A172 (cell line): ENCODE measurements at regions not wholly inside any gene's neighbourhood (a gene's known extent, or its start where the extent isn't known, plus 50 kb on each side); places are given as distances from the start of the nearest gene placed in this dataset.
"Not testable (repeated sequence)": the region's sequence is repeated elsewhere in the genome, so short reads cannot be mapped to it uniquely, and the experiment has no call there.

Experiments used
- DNase-seq: peaks from one replicate; pipeline ENCODE4 v3.0.0-alpha.2; 2015; ENCODE audit warnings: low spot score

- no peak for DNase-seq
These were observed 68.5 kb downstream of the MRPL36 start for GRCh38 chr5:1731091-1731639.

- no peak for DNase-seq
These were observed 69.2 kb downstream of the MRPL36 start for GRCh38 chr5:1730487-1730847.

GRCh38 chr5:1729641-1730486, 69.8 kb downstream of the MRPL36 start:
- DNase-seq: no peak

GRCh38 chr5:1728846-1729245, 70.8 kb downstream of the MRPL36 start:
- no peak for DNase-seq

DNA sequence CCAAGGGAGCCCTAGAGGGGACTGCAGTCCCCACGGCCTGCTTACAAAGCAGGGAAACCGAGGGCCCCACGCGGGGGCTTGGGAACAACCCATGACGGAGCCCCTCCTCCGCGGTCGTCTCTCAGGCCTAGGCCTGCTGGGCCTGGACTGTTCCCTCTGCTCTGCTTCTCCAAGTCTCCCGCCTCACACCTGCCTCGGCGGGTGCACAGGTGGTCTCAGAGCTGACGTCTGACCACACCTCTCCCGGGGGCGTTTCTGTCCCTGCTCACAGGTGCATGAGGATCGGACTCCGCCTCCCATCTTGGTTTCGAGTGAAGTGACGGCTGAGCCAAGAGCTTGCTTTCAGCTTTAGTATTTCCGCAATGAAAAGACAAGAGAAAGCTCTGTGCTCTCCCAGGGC, 72.1 kb downstream of the MRPL36 start:
- DNase-seq: no peak

DNA sequence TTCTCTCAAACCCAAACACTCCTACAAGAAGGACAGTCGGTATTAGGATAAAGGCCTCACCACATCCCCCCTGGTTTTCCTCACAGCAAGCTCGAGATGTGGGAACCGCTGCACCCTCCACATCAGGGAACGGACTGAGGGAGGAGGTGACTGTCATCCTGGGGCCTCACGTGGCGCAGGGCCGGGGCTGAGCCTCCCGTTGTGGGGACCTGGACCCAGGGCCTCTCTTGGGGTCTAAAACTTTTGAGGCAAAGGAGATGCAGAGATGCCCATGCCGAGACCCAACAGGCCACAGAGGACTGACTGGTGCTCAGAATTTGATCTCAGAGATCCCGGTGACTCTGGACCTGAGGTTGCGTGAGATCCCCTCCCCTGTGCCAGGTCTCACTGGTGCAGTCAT, 72.7 kb downstream of the MRPL36 start:
- DNase-seq: no peak

DNA sequence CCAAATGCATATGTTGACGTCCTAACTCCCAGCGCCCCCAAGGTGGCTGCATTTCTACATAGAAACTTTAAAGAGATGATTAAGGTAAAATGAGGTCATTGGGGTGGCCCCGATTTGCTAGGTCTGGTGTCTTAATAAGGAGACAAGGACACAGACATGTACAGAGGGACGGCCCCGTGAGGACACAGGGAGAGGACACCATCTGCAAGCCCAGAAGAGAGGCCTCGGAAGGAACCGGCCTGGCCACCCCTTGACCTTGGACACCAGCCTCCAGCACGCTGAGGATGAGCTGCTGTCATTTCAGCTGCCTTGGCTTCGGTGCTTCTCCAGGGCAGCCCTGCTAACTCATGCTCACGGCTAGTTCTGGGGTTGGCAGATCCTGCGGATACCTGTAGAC, 73.2 kb downstream of the MRPL36 start:
- no peak for DNase-seq

DNA sequence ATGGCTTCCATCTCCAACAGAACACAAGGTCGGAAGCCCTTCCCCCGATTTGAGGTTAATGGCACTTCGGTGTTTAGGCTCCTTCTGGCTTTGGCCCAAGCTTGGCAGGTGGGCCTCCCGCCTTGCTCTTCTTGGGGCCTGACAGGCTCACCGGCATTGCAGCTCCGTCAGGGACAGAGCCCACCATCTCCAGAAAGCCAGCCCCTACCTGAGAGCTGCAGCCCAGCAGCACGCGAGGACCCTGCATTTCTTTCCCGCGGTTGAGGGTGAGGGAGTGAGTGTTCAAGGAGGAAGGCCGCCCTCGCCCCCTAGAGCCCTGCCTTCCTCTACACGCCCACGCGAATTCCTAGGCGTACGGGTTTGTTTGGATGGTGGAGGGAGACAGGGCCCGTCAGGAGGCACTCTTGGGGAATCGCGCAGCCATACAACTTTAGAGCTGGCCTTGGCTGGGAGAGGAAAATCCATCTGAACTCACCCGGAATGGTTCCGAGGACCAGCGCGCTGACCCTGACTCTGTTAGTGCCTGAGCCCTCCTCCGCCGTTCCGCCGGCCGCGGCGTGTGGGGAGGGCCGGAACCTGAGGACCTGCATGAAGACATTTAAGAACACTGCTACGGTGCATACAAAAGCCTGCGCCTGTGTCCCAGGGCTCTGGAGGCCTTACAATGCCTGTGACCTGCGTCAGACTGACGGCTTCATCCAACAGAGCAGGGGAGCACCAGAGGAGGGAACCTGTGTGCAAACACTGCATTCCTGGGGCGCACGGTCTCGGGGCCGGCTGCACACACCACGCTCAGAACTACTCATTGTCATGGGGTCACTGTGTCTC, 73.8 kb downstream of the MRPL36 start:
- DNase-seq: no peak

- DNase-seq: no peak
These were observed 74.6 kb downstream of the MRPL36 start for GRCh38 chr5:1724822-1725602.

DNA sequence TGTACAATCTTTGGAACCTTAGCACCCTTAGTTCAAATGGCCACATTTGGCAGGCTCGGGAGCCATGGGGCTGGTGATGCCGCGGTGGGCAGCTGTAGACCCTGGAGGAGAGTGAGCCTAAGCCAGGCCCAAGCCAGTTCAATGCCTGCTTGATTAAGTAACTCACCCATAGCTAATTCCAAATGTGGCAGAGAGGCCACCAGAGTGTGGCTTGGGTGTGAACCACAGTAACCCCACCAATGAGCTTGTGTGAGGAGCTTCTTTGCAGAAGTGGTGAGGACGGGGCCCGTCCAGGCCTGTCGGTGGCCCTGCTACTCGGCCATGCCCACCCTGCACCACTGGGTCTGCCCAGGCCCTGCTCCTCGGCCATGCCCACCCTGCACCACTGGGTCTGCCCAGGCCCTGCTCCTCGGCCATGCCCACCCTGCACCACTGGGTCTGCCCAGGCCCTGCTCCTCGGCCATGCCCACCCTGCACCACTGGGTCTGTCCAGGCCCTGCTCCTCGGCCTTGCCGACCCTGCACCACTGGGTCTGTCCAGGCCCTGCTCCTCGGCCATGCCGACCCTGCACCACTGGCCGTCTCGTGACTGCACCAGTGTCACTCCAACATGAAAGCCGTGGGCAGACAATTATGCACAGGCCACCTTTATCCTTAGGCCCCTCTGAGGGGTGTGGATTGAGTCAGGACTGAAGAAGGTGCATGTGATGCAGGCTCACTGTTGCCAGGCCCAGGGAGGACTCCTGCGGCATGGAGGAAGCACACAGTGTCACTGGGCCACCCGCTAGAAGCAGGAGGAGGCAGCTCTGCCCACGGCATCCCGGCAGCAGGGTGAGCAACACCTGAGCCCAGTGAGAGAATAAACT, 75.4 kb downstream of the MRPL36 start:
- no peak for DNase-seq

GRCh38 chr5:1723476-1723875, 76.2 kb downstream of the MRPL36 start:
- no peak for DNase-seq

- DNase-seq: no peak
These were observed 76.8 kb downstream of the MRPL36 start for GRCh38 chr5:1722877-1723276.

DNA sequence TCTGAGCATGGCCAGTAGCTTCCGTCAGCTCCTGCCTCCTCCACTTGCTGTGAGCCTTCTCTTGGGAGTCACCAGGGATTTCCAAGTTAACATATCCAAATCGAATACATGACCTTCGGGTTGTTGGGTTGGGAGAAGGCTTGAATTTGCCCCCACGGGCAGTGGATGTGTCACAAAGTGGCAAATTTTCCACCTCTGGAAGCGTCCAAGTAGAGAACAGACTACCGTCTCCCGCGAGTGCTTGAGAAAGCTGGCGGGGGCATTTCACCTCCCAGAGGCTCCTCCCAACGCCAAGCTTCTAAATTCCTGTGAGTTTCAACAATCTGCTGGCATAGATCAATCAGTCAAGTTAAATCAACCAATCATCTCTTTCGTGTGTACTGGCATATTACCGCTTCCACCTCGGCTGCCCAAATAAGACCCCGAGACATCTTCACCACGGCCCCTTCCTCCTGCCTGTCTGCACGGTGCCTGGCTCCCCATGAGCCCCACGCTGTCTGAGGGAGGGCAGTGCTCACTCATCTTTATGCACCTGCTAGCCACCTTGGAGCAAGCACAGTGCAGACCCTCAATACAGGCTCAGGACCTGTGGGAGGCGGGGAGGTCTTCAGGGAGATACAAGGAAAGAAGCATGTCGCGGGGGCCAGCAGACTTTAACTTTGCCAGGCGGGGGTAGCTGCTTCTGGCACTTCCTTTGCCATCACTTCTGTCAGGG, 79.1 kb downstream of the MRPL36 start:
- DNase-seq: no peak

GRCh38 chr5:1719860-1720259, 79.8 kb downstream of the MRPL36 start:
- DNase-seq: no peak

- no peak for DNase-seq
These were observed 81.0 kb downstream of the MRPL36 start for GRCh38 chr5:1718669-1719068.

- DNase-seq: not testable (repeated sequence)
These were observed 89.5 kb downstream of the MRPL36 start for GRCh38 chr5:1710091-1710490.

DNA sequence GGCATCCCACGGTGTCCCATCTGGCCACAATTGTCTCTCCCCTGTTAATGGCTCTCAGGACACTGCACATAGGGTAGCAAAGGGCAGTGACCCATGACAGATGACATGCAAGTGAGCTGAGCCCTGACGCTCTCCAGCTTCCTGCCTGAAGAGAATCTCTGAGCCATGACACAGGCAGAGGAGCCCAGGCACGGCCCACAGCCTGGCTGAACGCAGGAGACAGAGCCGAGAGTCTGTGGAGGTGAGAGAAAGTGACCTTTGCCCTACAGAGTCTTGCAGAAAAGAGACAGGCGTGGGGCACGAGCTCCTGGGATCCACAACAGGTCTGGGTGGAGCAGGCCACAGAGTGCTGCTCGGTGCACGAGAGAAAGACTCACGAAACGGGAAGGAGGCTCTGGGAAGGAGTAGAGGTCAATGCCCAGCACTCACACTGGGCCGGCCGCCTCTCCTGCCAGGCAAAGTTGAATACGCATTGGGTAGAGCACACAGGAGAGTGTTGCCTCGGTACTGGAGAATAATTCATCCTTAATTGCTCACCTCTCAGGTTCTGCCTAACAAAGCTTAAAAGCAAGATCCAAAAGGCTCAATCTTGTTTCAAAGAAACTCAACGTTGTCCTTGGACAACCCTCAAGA, 90.3 kb downstream of the MRPL36 start:
- no peak for DNase-seq

- DNase-seq: no peak
These were observed 91.0 kb downstream of the MRPL36 start for GRCh38 chr5:1708592-1709141.

GRCh38 chr5:1707467-1707866, 92.2 kb downstream of the MRPL36 start:
- no peak for DNase-seq

GRCh38 chr5:1706428-1706827, 93.2 kb downstream of the MRPL36 start:
- no peak for DNase-seq
